Hepatocyte (in vitro differentiated cells): ENCODE measurements at regions not wholly inside any gene's neighbourhood (a gene's known extent, or its start where the extent isn't known, plus 50 kb on each side); places are given as distances from the start of the nearest gene placed in this dataset.

ENCODE experiments used
- EZH2 ChIP-seq: fragments of 200-600 bp; sonication (generic); IDR thresholded peaks from 2 replicates; pipeline ENCODE4 v1.6.1; 2016; ENCODE audit warnings: antibody characterized with exemption, mild to moderate bottlenecking, borderline replicate concordance
- TF ChIP-seq, protein P1 (sequence below): fragments of 200-600 bp; sonication (generic); IDR thresholded peaks from 2 replicates; pipeline ENCODE4 v1.5.1; 2016; ENCODE audit warnings: antibody characterized with exemption, mild to moderate bottlenecking; ENCODE audit not compliant: poor library complexity

DNA sequence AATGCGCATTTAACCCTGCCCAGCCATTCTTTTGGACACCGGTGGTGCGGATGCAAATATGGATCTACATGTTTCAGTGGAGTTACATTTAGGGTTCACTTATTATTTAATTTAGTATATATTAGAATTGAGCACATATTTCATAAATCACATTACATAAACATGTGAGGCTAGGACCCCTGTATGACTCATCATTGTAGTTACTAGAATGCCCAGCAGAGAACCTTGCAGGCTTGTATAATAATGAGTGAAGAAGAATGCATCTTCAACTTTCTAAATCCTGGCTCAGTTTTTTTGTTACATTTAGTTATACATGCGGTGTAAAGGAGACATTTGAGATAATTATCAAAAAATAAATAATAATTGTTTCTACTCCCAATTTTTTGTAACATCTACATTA lies 369.0 kb downstream of the ATP23 start:
- TF ChIP-seq, protein P1, sequence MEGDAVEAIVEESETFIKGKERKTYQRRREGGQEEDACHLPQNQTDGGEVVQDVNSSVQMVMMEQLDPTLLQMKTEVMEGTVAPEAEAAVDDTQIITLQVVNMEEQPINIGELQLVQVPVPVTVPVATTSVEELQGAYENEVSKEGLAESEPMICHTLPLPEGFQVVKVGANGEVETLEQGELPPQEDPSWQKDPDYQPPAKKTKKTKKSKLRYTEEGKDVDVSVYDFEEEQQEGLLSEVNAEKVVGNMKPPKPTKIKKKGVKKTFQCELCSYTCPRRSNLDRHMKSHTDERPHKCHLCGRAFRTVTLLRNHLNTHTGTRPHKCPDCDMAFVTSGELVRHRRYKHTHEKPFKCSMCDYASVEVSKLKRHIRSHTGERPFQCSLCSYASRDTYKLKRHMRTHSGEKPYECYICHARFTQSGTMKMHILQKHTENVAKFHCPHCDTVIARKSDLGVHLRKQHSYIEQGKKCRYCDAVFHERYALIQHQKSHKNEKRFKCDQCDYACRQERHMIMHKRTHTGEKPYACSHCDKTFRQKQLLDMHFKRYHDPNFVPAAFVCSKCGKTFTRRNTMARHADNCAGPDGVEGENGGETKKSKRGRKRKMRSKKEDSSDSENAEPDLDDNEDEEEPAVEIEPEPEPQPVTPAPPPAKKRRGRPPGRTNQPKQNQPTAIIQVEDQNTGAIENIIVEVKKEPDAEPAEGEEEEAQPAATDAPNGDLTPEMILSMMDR = no peak
- TF ChIP-seq EZH2 = no peak
